Lower lobe of right lung (tissue), 2 donors: ENCODE measurements at regions not wholly inside any gene's neighbourhood (a gene's known extent, or its start where the extent isn't known, plus 50 kb on each side); places are given as distances from the start of the nearest gene placed in this dataset.

Experiments used
- ATAC-seq, 2 donors: fragments of 200-7000 bp; cut with Tn5 transposase; one replicate each; pipeline ENCODE4 v1.9.1; 2020 to 2022; ENCODE audit warnings: mild to moderate bottlenecking in 2 of 2, moderate library complexity in 2 of 2
- DNase-seq: peaks from one replicate; pipeline ENCODE4 v3.0.0-alpha.2; 2020
- H3K27ac ChIP-seq: fragments of 200-600 bp; one replicate; pipeline ENCODE4 v1.8.0; 2022
- H3K27me3 ChIP-seq: fragments of 200-600 bp; one replicate; pipeline ENCODE4 v1.8.0; 2022; ENCODE audit warnings: low read depth
- H3K36me3 ChIP-seq: fragments of 200-600 bp; one replicate; pipeline ENCODE4 v1.8.0; 2022; ENCODE audit warnings: mild to moderate bottlenecking
- H3K4me1 ChIP-seq: fragments of 200-600 bp; one replicate; pipeline ENCODE4 v1.8.0; 2022
- H3K4me3 ChIP-seq: fragments of 200-600 bp; one replicate; pipeline ENCODE4 v1.8.0; 2022; ENCODE audit warnings: mild to moderate bottlenecking
- H3K9me3 ChIP-seq: fragments of 200-600 bp; one replicate; pipeline ENCODE4 v1.8.0; 2022
- CTCF ChIP-seq: fragments of 200-600 bp; IDR thresholded peaks from one replicate; pipeline ENCODE4 v1.8.0; 2022; ENCODE audit warnings: antibody characterized with exemption, mild to moderate bottlenecking
- intact Hi-C: fragments of 100-400 bp; cut with DNase I; formaldehyde crosslinking; loops from one replicate; pipeline ENCODE4 v1.11.0; 2022
- donor health status: DM: no; HTN: yes; CAD: no; lungs with severe emphysema.

DNA sequence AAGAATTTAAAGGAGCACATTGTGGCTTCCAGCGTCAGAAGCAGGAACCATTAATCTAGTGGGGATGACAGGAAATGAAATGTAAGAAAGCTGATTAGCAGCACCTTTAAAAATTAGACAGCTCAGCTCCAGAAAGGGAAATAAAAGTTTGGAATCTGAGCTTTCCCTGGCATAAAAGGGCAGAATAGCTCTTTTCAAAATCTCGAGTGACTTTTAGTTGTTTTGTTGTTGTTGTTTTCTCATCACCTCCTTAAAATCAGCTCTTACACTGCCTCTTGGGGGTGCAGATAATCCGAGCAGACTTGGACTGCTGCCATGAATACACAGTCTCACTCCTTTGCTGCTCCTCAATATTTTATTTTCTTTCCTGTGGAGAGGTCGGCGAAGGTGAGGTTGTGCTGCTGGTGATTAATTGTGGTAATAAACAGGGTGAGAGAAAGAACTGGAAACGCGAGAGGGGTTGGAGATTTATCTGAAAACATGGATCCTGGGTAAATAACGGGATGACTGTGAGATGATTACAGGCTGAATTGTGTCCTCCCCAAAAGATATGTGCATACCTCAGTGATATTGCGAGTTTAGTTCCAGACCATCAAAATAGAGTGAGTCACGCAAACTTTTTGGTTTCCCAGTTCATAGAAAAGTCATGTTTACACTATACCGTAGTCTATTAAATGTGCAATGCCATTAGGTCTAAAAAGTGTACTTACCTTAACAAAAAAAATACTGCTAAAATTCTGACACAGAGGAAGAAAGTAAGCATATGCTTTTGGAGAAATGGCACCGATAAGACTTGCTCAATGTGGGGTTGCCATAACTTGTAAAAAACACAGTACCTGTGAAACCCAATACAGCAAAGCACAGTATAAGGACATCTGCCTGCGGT, 787.7 kb downstream of the UQCRFS1 start:
- Histone ChIP-seq H3K4me3 (no peak overlapping the region), H3K27me3 (no peaks in the 10 kb centered on the region), H3K4me1 (no peaks in the 10 kb centered on the region), H3K36me3 (no peaks in the 10 kb centered on the region), H3K9me3 (no peaks in the 10 kb centered on the region), H3K27ac (no peak overlapping the region)
- intact Hi-C loops: no loop called here
- no peak for TF ChIP-seq CTCF
- no peak for ATAC-seq
- DNase-seq: no peak

- no peaks in the 10 kb centered on the region for H3K9me3 ChIP-seq
- no peak for TF ChIP-seq CTCF
- no peak overlapping the region for H3K4me3 ChIP-seq
- no peaks in the 10 kb centered on the region for H3K27me3 ChIP-seq
- ATAC-seq: no peak
- H3K4me1 ChIP-seq: no peaks in the 10 kb centered on the region
- intact Hi-C loops: no loop called here
- no peaks in the 10 kb centered on the region for H3K36me3 ChIP-seq
- no peak overlapping the region for H3K27ac ChIP-seq
- DNase-seq: no peak
These were observed 788.3 kb downstream of the UQCRFS1 start for GRCh38 chr19:28424662-28425045.

- ATAC-seq: no peak
- Histone ChIP-seq H3K4me3 (no peak overlapping the region), H3K27ac (no peak overlapping the region), H3K36me3 (no peaks in the 10 kb centered on the region), H3K9me3 (no peaks in the 10 kb centered on the region), H3K4me1 (no peaks in the 10 kb centered on the region), H3K27me3 (no peaks in the 10 kb centered on the region)
- DNase-seq: no peak
- intact Hi-C loops: no loop called here
- no peak for TF ChIP-seq CTCF
These were observed 788.9 kb downstream of the UQCRFS1 start for GRCh38 chr19:28424077-28424476.

DNA sequence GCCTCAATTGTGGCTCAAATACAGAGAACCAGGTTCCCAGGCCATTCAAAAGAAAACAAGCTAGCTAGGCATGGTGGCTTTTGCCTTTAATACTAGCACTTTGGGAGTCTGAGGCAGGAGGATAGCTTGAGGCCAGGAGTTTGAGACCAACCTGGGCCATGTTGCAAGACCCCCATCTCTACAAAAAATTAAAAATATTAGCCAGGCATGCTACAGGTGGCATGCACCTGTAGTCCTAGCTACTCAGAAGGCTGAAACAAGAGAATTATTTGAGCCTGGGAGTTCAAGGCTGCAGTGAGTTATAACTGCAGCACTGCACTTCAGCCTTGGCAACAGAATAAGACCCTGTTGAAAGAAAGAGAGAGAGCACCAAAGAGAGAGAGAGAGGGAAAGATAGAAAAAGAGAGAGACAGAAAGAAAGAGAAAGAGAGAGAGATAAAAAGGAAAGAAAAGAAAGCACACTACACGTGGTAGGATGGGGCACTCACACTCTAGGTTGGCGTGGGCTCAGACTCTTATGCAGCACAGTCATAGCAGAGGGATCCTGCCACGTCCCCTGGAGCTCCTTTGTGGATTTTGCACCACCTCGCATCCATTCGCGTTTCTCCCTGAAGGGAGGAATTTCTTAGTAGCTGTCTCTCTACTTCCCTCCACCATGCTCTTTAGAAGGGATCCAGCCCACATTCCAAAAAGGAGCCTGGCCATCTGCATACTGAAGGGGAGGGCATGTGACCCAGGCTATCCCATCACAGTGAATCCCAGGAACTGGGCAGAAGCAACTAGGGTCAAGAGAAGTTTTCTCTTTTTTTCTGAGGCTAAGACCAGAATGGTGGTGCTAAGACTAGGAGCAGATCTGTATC, 789.9 kb downstream of the UQCRFS1 start:
- H3K36me3 ChIP-seq: no peaks in the 10 kb centered on the region
- no peaks in the 10 kb centered on the region for H3K4me1 ChIP-seq
- H3K4me3 ChIP-seq: no peak overlapping the region
- TF ChIP-seq CTCF: no peak
- no peaks in the 10 kb centered on the region for H3K27me3 ChIP-seq
- intact Hi-C loops: no loop called here
- H3K9me3 ChIP-seq: no peaks in the 10 kb centered on the region
- DNase-seq (no peak), ATAC-seq (no peak)
- no peak overlapping the region for H3K27ac ChIP-seq

DNA sequence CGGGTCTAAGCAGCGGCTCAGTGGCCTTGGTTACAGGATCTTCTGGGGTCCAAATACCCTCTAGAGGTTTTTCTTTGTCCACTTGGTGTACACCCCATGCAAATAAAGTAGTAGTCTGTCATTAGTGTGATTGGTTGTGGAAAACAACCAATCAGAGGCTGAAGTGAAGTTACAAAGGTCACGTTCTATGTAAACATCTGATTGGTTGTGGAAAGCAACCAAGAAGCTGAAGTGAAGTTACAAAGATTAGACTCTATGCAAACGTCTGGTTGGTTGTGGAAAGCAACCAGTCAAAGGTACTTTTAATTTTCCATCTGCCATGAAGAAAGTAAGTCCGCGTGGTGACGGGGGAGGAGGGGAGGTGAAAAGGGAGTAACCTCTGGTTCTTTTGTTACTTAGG, 790.9 kb downstream of the UQCRFS1 start:
- Histone ChIP-seq H3K4me3 (no peak overlapping the region), H3K9me3 (no peaks in the 10 kb centered on the region), H3K4me1 (no peaks in the 10 kb centered on the region), H3K36me3 (no peaks in the 10 kb centered on the region), H3K27ac (no peak overlapping the region), H3K27me3 (no peaks in the 10 kb centered on the region)
- TF ChIP-seq CTCF: no peak
- ATAC-seq (no peak), DNase-seq (no peak)
- intact Hi-C loops: no loop called here
